DND-41 (cell line): ENCODE measurements at regions not wholly inside any gene's neighbourhood (a gene's known extent, or its start where the extent isn't known, plus 50 kb on each side); places are given as distances from the start of the nearest gene placed in this dataset.
"Not testable (repeated sequence)": the region's sequence is repeated elsewhere in the genome, so short reads cannot be mapped to it uniquely, and the experiment has no call there.

Source experiments
- ATAC-seq: fragments of 200-7000 bp; cut with Tn5 transposase; 3 replicates; pipeline ENCODE4 v1.9.1; 2021; ENCODE audit warnings: low read depth; ENCODE audit not compliant: insufficient read depth
- DNase-seq: peaks from one replicate; pipeline ENCODE4 v3.0.0-alpha.2; 2020
- H2AFZ ChIP-seq: 2 replicates; pipeline ENCODE4 v1.6.0; 2012; ENCODE audit warnings: low read depth, low read length
- H3K27ac ChIP-seq: 2 replicates; pipeline ENCODE4 v1.5.1; 2012; ENCODE audit warnings: low read length, inconsistent platforms
- H3K27me3 ChIP-seq: fragments of 200-600 bp; sonication (generic); 2 replicates; pipeline ENCODE4 v1.6.0; 2012; ENCODE audit warnings: low read length, mild to moderate bottlenecking, inconsistent platforms; ENCODE audit not compliant: insufficient read depth, poor library complexity
- H3K36me3 ChIP-seq: 2 replicates; pipeline ENCODE4 v1.5.1; 2012; ENCODE audit warnings: low read length, inconsistent platforms; ENCODE audit not compliant: insufficient read depth
- H3K4me1 ChIP-seq: 2 replicates; pipeline ENCODE4 v1.5.1; 2012; ENCODE audit warnings: mild to moderate bottlenecking, low read length; ENCODE audit not compliant: insufficient read depth
- H3K4me2 ChIP-seq: 2 replicates; pipeline ENCODE4 v1.6.0; 2012; ENCODE audit warnings: mild to moderate bottlenecking, moderate library complexity, low read length, inconsistent platforms; ENCODE audit not compliant: insufficient read depth
- H3K4me3 ChIP-seq, 2 experiments: fragments of 200-600 bp in 1 of 2; shearing (Covaris generic) in 1 of 2; 2 replicates each; pipeline ENCODE4 v1.5.1; 2012 to 2016; ENCODE audit warnings: inconsistent platforms in 2 of 2, low read length in 2 of 2, mild to moderate bottlenecking in 2 of 2, low read depth in 1 of 2, moderate library complexity in 1 of 2
- H3K79me2 ChIP-seq: 2 replicates; pipeline ENCODE4 v1.6.0; 2012; ENCODE audit warnings: low read length, inconsistent platforms; ENCODE audit not compliant: insufficient read depth
- H3K9ac ChIP-seq: 2 replicates; pipeline ENCODE4 v1.6.0; 2012; ENCODE audit warnings: low read depth, mild to moderate bottlenecking, inconsistent platforms, low read length, moderate library complexity
- H3K9me3 ChIP-seq: 2 replicates; pipeline ENCODE4 v1.5.1; 2012; ENCODE audit warnings: low read length, moderate library complexity, mild to moderate bottlenecking, inconsistent platforms; ENCODE audit not compliant: insufficient read depth, severe bottlenecking
- H4K20me1 ChIP-seq: 2 replicates; pipeline ENCODE4 v1.6.0; 2012; ENCODE audit warnings: low read length; ENCODE audit not compliant: insufficient read depth
- CTCF ChIP-seq: IDR thresholded peaks from 2 replicates; pipeline ENCODE4 v1.5.1; 2012; ENCODE audit warnings: borderline replicate concordance, low read length, moderate library complexity, mild to moderate bottlenecking; ENCODE audit not compliant: poor library complexity, severe bottlenecking; ENCODE audit errors: extremely low read depth
- EZH2 ChIP-seq: IDR thresholded peaks from 3 replicates; pipeline ENCODE4 v1.6.1; 2012; ENCODE audit warnings: borderline replicate concordance, low read depth, mild to moderate bottlenecking, moderate library complexity, low read length, inconsistent platforms; ENCODE audit not compliant: severe bottlenecking

- H4K20me1 ChIP-seq = no peaks in the 10 kb centered on the region
- H3K79me2 ChIP-seq = no peaks in the 10 kb centered on the region
- H3K27ac ChIP-seq = no peak overlapping the region
- H3K9me3 ChIP-seq = peaks cover 2% of the 10 kb centered on the region
- no peak overlapping the region for H2AFZ ChIP-seq
- no peak for TF ChIP-seq EZH2
- TF ChIP-seq CTCF = no peak
- no peak overlapping the region for H3K4me2 ChIP-seq
- H3K9ac ChIP-seq = no peak overlapping the region
- DNase-seq (no peak), ATAC-seq (no peak)
- H3K4me1 ChIP-seq = no peaks in the 10 kb centered on the region
- no peaks in the 10 kb centered on the region for H3K27me3 ChIP-seq
- no peak overlapping the region for H3K4me3 ChIP-seq
- H3K36me3 ChIP-seq = no peaks in the 10 kb centered on the region
Measured at GRCh38 chr12:42908712-42909111, 319.2 kb upstream of the PRICKLE1 start.

GRCh38 chr12:42906801-42907200 lies 317.3 kb upstream of the PRICKLE1 start:
- ATAC-seq, DNase-seq, H3K36me3 ChIP-seq, H3K27me3 ChIP-seq, H3K4me3 ChIP-seq, H3K79me2 ChIP-seq, H3K9ac ChIP-seq, H3K27ac ChIP-seq, H3K4me1 ChIP-seq, H2AFZ ChIP-seq, H3K9me3 ChIP-seq, H3K4me2 ChIP-seq, H4K20me1 ChIP-seq: not testable (repeated sequence)

GRCh38 chr12:42905419-42905705 lies 315.8 kb upstream of the PRICKLE1 start:
- Histone ChIP-seq H3K36me3 (no peaks in the 10 kb centered on the region), H3K9me3 (peaks cover 2% of the 10 kb centered on the region), H2AFZ (no peak overlapping the region), H3K79me2 (no peaks in the 10 kb centered on the region), H3K4me3 (no peak overlapping the region), H3K4me1 (no peaks in the 10 kb centered on the region), H3K9ac (no peak overlapping the region), H3K27ac (no peak overlapping the region), H4K20me1 (no peaks in the 10 kb centered on the region), H3K4me2 (no peak overlapping the region), H3K27me3 (no peaks in the 10 kb centered on the region)
- TF ChIP-seq EZH2 (no peak), CTCF (no peak)
- DNase-seq = no peak
- ATAC-seq = no peak

GRCh38 chr12:42904683-42905418 lies 315.3 kb upstream of the PRICKLE1 start:
- H3K36me3 ChIP-seq = no peaks in the 10 kb centered on the region
- no peak for TF ChIP-seq EZH2
- no peak for TF ChIP-seq CTCF
- no peak overlapping the region for H3K4me2 ChIP-seq
- no peak overlapping the region for H3K27ac ChIP-seq
- no peak overlapping the region for H3K4me3 ChIP-seq
- no peaks in the 10 kb centered on the region for H3K27me3 ChIP-seq
- no peaks in the 10 kb centered on the region for H3K79me2 ChIP-seq
- ATAC-seq (no peak), DNase-seq (no peak)
- H3K4me1 ChIP-seq = no peaks in the 10 kb centered on the region
- no peak overlapping the region for H3K9ac ChIP-seq
- H4K20me1 ChIP-seq = no peaks in the 10 kb centered on the region
- H2AFZ ChIP-seq = no peak overlapping the region
- peaks cover 2% of the 10 kb centered on the region for H3K9me3 ChIP-seq
